Endodermal cell (in vitro differentiated cells): ENCODE measurements at regions not wholly inside any gene's neighbourhood (a gene's known extent, or its start where the extent isn't known, plus 50 kb on each side); places are given as distances from the start of the nearest gene placed in this dataset.

Source experiments
- DNase-seq: peaks from one replicate; pipeline ENCODE4 v3.0.0-alpha.2; 2017
- H3K27ac ChIP-seq: 2 replicates; pipeline ENCODE4 v1.5.1; 2013; ENCODE audit warnings: mild to moderate bottlenecking, low read depth, low read length, moderate library complexity
- H3K27me3 ChIP-seq: 2 replicates; pipeline ENCODE4 v1.6.1; 2013; ENCODE audit warnings: mild to moderate bottlenecking, low read length, moderate library complexity; ENCODE audit not compliant: insufficient read depth, control insufficient read depth, poor library complexity, severe bottlenecking
- H3K36me3 ChIP-seq: 2 replicates; pipeline ENCODE4 v1.7.0; 2013; ENCODE audit warnings: mild to moderate bottlenecking, low read length, moderate library complexity; ENCODE audit not compliant: control insufficient read depth, insufficient read depth
- H3K4me1 ChIP-seq: one replicate; pipeline ENCODE4 v1.7.0; 2013; ENCODE audit warnings: low read length; ENCODE audit not compliant: control insufficient read depth, insufficient read depth
- H3K4me3 ChIP-seq: 2 replicates; pipeline ENCODE4 v1.5.1; 2013; ENCODE audit warnings: mild to moderate bottlenecking, low read length, moderate library complexity
- H3K9ac ChIP-seq: 2 replicates; pipeline ENCODE4 v1.6.1; 2013; ENCODE audit warnings: mild to moderate bottlenecking, low read length, moderate library complexity; ENCODE audit not compliant: poor library complexity, severe bottlenecking; ENCODE audit errors: extremely low read depth
- H3K9me3 ChIP-seq: 2 replicates; pipeline ENCODE4 v1.6.1; 2013; ENCODE audit warnings: mild to moderate bottlenecking, low read length, moderate library complexity; ENCODE audit not compliant: control insufficient read depth
- H3K27ac Mint-ChIP-seq: 2 replicates; pipeline ENCODE4 v1.8.0; 2020; ENCODE audit warnings: mixed read lengths
- H3K27me3 Mint-ChIP-seq: 2 replicates; pipeline ENCODE4 v1.8.0; 2021; ENCODE audit warnings: mild to moderate bottlenecking, mixed read lengths; ENCODE audit not compliant: insufficient read depth
- H3K36me3 Mint-ChIP-seq: 2 replicates; pipeline ENCODE4 v1.8.0; 2020; ENCODE audit warnings: low read depth, mixed read lengths
- H3K4me1 Mint-ChIP-seq: 2 replicates; pipeline ENCODE4 v1.8.0; 2020; ENCODE audit warnings: mixed read lengths
- H3K4me3 Mint-ChIP-seq: 2 replicates; pipeline ENCODE4 v1.8.0; 2020; ENCODE audit warnings: mild to moderate bottlenecking, moderate library complexity, mixed read lengths
- H3K9me3 Mint-ChIP-seq: 2 replicates; pipeline ENCODE4 v1.8.0; 2020; ENCODE audit warnings: mild to moderate bottlenecking, mixed read lengths
- whole genome bisulfite sequencing, 2 experiments: methylation state at CpG; one replicate each; pipeline versions ENCODE4 v1.1.5 to v1.1.7; 2013; ENCODE audit warnings: missing lambda C conversion rate in 2 of 2, mixed read lengths in 1 of 2; ENCODE audit not compliant: insufficient coverage in 1 of 2, insufficient read length in 1 of 2; 5-methylcytosine and 5-hydroxymethylcytosine counted together
- TF ChIP-seq, protein P1 (sequence below): fragments of 200-600 bp; sonication (generic); conservative IDR thresholded peaks from 2 replicates; pipeline ENCODE4 v1.5.0; 2021; ENCODE audit warnings: antibody characterized with exemption, mild to moderate bottlenecking

DNA sequence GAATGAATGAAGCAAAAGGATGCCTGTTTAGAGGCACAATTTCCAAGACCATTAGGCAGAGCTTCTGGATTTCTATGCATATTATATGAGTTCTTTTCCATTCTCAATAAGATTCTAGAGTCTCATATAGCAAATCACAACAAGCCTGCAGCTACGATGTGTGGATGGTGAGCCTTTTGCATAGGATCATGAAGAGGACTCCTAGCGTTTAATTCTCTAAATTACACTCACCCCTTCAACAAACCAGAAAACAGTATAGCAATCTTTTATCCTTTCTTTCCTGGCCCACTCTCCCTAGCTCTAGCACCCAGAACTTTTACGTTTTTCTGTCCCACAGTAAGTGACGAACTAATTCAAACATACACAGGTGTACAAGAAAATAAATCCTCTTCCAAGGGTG lies 293.1 kb upstream of the KLHL29 start:
- Mint-ChIP-seq H3K4me3 (no peak overlapping the region), H3K27me3 (no peaks in the 10 kb centered on the region), H3K27ac (no peak overlapping the region), H3K9me3 (peaks cover 26% of the 10 kb centered on the region), H3K36me3 (no peaks in the 10 kb centered on the region), H3K4me1 (no peaks in the 10 kb centered on the region)
- H3K36me3 ChIP-seq: no peaks in the 10 kb centered on the region
- no peak overlapping the region for H3K27ac ChIP-seq
- H3K27me3 ChIP-seq: no peaks in the 10 kb centered on the region
- TF ChIP-seq, protein P1, sequence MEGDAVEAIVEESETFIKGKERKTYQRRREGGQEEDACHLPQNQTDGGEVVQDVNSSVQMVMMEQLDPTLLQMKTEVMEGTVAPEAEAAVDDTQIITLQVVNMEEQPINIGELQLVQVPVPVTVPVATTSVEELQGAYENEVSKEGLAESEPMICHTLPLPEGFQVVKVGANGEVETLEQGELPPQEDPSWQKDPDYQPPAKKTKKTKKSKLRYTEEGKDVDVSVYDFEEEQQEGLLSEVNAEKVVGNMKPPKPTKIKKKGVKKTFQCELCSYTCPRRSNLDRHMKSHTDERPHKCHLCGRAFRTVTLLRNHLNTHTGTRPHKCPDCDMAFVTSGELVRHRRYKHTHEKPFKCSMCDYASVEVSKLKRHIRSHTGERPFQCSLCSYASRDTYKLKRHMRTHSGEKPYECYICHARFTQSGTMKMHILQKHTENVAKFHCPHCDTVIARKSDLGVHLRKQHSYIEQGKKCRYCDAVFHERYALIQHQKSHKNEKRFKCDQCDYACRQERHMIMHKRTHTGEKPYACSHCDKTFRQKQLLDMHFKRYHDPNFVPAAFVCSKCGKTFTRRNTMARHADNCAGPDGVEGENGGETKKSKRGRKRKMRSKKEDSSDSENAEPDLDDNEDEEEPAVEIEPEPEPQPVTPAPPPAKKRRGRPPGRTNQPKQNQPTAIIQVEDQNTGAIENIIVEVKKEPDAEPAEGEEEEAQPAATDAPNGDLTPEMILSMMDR: peak; percentile 52
- DNase-seq: no peak
- H3K9me3 ChIP-seq: no peaks in the 10 kb centered on the region
- no peak overlapping the region for H3K4me3 ChIP-seq
- no peaks in the 10 kb centered on the region for H3K4me1 ChIP-seq
- H3K9ac ChIP-seq: no peak overlapping the region
- WGBS, 2 experiments: 75 to 86% methylated on average over 3 to 4 of the region's 4 CpGs

DNA sequence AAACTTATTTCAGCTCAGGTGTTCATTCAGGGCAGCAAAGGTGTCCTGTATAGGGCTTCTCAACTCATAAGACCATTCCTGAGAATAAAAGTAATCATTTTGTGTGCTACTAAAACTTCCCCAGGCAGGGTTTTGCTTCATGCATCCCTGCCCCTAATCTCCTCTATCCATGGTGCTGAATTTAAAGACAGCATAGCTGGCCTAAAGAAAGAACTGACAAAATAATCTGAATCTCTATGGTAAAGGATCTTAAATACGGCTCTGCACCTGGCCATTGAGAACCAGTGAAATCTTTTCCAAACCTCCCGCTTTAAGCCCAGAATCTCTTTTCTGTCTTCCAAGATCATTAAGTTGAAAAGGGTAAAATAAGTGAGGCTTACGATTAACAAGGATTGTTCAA lies 292.1 kb upstream of the KLHL29 start:
- H3K9me3 ChIP-seq: no peaks in the 10 kb centered on the region
- Mint-ChIP-seq H3K36me3 (no peaks in the 10 kb centered on the region), H3K27me3 (no peaks in the 10 kb centered on the region), H3K27ac (no peak overlapping the region), H3K4me3 (no peak overlapping the region), H3K9me3 (peaks cover 19% of the 10 kb centered on the region), H3K4me1 (no peaks in the 10 kb centered on the region)
- TF ChIP-seq, protein P1: no peak
- peak overlapping the region; percentile 59 for H3K27ac ChIP-seq
- no peak overlapping the region for H3K9ac ChIP-seq
- H3K27me3 ChIP-seq: no peaks in the 10 kb centered on the region
- H3K36me3 ChIP-seq: no peaks in the 10 kb centered on the region
- WGBS, 2 experiments: 61 to 100% methylated on average over 1 to 2 of the region's 3 CpGs
- no peak overlapping the region for H3K4me3 ChIP-seq
- DNase-seq: no peak
- H3K4me1 ChIP-seq: no peaks in the 10 kb centered on the region

DNA sequence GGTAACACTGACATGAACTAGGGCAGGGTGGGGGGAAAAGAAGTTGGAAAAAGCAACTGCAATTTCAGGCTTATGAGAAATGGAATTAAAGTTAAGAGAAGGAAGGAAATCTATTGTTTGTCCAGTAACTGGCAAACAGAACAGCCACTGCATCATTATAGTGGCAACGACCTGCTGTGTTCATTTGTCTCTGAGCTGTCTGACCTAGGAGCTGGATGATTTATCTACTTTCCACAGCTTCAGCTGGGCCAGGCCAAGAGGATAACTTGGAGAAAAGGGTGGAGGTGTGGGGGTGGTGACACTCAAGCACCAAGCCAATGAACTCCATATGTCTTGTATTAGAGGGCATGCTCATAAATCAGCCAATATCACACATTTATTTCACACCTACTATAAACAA lies 291.5 kb upstream of the KLHL29 start:
- H3K9me3 Mint-ChIP-seq: peaks cover 15% of the 10 kb centered on the region
- no peaks in the 10 kb centered on the region for H3K4me1 ChIP-seq
- DNase-seq: no peak
- WGBS, 2 experiments: 61% methylated on average over 1 of the region's 1 CpG; no CpG with 5 or more reads in 1 of the 2 experiments
- H3K9me3 ChIP-seq: no peaks in the 10 kb centered on the region
- TF ChIP-seq, protein P1: no peak
- H3K36me3 ChIP-seq: no peaks in the 10 kb centered on the region
- no peaks in the 10 kb centered on the region for H3K27me3 ChIP-seq
- no peaks in the 10 kb centered on the region for H3K4me1 Mint-ChIP-seq
- H3K4me3 ChIP-seq: no peak overlapping the region
- H3K36me3 Mint-ChIP-seq: no peaks in the 10 kb centered on the region
- H3K9ac ChIP-seq: no peak overlapping the region
- no peak overlapping the region for H3K4me3 Mint-ChIP-seq
- H3K27ac ChIP-seq: peak overlapping the region; percentile 59
- H3K27me3 Mint-ChIP-seq: no peaks in the 10 kb centered on the region
- no peak overlapping the region for H3K27ac Mint-ChIP-seq
